ENCODE measurements at regions not wholly inside any gene's neighbourhood (a gene's known extent, or its start where the extent isn't known, plus 50 kb on each side); places are given as distances from the start of the nearest gene placed in this dataset.

GRCh38 chr9:80890124-80890523, 799.2 kb downstream of the TLE1 start:
- DNase-seq = no peak

GRCh38 chr9:80885894-80886293, 803.5 kb downstream of the TLE1 start:
- no peak for DNase-seq

GRCh38 chr9:80883826-80884579, 805.3 kb downstream of the TLE1 start:
- no peak for DNase-seq

GRCh38 chr9:80883426-80883825, 805.9 kb downstream of the TLE1 start:
- DNase-seq = no peak

- no peak for DNase-seq
These were observed 807.4 kb downstream of the TLE1 start for GRCh38 chr9:80881940-80882339.

- DNase-seq = no peak
These were observed 808.0 kb downstream of the TLE1 start for GRCh38 chr9:80881320-80881719.

GRCh38 chr9:80878556-80878955, 810.8 kb downstream of the TLE1 start:
- DNase-seq = no peak

DNA sequence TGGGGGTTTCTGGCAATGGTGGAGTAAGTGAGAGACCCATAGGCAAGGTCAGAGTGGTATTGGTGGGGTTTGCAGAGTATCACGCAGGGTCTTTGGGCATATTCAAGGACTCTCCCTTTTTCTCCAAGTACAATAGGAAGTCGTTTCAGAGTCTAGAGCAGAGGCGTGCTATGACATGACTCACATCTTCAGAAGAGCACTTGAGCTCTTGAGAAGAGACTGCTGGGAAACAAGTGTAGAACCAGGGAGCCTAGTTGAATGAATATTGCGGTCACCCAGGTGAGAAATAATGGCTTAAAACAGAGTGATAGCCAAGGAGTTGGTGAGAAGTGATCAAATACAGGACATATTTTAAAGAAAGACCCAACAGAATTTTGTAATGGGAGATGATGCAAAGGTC, 813.4 kb downstream of the TLE1 start:
- no peak for DNase-seq

GRCh38 chr9:80874276-80874675, 815.1 kb downstream of the TLE1 start:
- DNase-seq = no peak

GRCh38 chr9:80873861-80874260, 815.5 kb downstream of the TLE1 start:
- no peak for DNase-seq

DNA sequence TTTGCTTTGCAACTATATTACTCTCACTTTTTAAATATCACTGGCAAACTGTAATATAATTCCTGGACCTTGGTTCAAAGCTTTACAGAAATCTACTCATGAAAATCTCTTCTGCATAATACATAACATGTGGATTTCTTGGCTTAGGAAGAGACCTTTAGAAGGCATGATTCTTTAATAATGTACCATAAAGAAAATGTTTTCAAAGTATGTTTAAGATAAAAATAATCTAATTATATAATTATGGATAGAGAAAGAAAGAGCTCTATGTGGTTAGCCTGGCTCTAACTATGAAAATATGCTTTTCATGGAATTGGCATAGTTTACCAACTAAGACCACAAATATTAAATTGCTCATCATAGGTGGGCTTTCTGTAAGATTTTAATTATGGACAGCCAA, 817.8 kb downstream of the TLE1 start:
- no peak for DNase-seq

- DNase-seq = no peak
These were observed 821.6 kb downstream of the TLE1 start for GRCh38 chr9:80867731-80868130.

DNA sequence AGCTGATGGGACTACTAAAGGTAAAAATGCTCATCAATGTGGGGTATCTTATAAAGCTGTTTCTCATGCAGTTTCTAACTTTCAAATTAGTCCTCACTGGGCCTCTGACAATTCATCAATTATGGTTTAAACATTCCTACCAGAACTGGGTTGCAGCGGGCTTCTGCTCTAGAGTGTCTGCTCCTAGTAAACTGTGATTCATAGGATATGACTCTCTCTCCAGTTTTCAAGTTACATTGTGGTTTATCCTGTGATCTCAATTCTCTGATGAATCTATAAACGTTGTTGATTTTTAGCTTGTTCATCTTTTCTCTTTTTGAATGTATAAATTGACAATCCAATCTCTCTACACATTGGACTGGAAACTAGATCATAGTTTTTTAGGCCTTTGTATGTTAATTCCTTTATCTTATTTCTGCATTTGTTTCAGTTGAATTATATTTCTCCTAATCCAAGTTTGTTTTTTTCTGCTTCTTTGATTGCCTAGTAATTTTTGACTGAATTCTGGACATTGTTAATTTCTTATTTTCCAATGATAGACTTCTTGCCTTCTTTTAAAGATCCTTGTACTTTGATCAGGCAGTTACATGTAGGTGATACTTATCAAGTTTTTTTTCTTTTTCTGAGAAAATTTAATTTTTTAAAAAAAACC, 822.6 kb downstream of the TLE1 start:
- no peak for DNase-seq

GRCh38 chr9:80866121-80866520, 823.2 kb downstream of the TLE1 start:
- DNase-seq = no peak

- no peak for DNase-seq
These were observed 846.3 kb downstream of the TLE1 start for GRCh38 chr9:80843028-80843427.

- DNase-seq = no peak
These were observed 847.0 kb downstream of the TLE1 start for GRCh38 chr9:80842389-80842788.

- DNase-seq = no peak
These were observed 847.5 kb downstream of the TLE1 start for GRCh38 chr9:80841888-80842287.

DNA sequence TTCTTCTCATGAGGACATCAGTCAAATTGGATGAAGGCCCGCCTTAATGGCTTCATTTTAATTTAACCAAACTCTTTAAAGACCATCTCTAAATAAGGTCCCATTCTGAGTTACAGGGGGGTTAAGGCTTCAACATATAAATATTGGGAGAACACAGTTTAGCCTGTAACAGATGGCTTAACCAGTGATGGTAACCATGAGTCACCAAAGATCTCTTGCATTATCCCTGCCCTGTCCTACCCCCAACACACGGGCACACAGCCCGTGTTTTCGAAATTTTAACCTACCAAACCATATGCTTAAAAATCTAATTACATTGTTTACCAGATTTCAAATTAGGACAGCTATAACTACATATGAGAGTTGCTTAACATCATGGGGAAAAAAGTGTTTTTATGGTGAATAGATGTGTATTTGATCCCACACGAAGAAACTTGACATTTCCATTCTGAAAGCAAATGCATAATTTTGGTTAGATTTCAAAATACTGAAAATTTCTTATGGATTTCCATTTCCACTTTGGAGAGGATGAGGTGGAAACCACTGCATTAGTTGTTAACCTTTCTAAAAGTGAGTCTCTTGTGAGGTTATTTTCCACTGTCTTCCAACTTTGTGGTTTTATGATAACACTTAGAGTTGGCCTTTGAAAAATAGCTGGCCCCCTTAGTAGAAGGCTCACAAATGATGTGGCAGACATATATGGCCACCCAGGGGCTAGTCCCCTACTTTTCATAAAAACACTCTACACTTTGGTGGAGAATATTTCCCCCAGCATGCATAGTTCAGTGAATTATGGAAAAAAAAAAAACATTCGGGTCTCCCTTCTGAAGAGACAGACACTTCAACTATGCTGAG, 849.3 kb downstream of the TLE1 start:
- no peak for DNase-seq

DNA sequence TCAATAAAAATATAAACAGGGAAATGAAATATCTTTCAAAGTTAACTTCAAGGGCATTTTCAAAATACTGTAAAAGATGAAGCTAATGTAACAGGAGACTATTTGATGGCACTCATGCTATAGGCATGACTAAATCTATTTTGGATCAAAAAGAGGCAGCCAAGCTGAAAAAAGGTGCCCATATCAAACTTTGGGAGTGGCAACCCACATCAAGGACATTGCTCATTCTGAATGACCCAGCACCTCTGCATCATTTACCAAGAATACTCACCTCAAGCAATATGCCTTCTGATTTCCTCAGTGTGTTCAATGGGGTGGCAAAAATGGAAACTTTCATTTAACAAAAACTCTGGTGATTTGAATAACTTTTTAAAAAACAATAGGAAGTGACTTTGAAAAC, 853.3 kb downstream of the TLE1 start:
- DNase-seq = no peak

DNA sequence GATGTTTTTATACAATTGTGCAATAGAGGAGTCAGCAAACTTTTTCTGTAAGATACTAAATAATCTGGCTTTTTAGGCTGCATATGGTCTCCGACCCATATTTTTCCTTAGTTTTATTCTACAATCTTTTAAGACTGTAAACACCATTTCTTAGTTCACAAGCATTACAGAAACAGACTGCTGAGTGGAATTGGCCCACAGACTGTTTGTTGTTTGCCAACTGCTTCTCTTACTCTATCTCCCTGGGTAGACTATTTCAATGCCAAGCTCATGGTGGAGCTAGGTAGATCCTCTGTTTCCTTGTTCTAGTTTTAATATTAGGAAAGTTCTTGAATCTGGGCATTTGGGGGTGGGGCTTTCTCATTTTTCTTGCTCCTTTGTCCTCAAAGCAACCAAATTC, 857.6 kb downstream of the TLE1 start:
- DNase-seq = no peak

- DNase-seq = no peak
These were observed 877.7 kb downstream of the TLE1 start for GRCh38 chr9:80811656-80812055.

GRCh38 chr9:80811003-80811402, 878.3 kb downstream of the TLE1 start:
- no peak for DNase-seq

GRCh38 chr9:80806671-80807070, 882.7 kb downstream of the TLE1 start:
- DNase-seq = no peak

GRCh38 chr9:80804873-80805272, 884.5 kb downstream of the TLE1 start:
- DNase-seq = no peak
